Caco-2 (cell line): ENCODE measurements at regions not wholly inside any gene's neighbourhood (a gene's known extent, or its start where the extent isn't known, plus 50 kb on each side); places are given as distances from the start of the nearest gene placed in this dataset.

Experiments
- BruUV-seq: library from RNA; stranded (reverse); fragments of 400-500 nt; replicated peaks from 2 replicates; lab custom pipeline; 2021; lab: Mats Ljungman, UMichigan
- CTCF ChIA-PET: fragments of 300-600 bp; sonication (Branson Sonifier 250); formaldehyde crosslinking; loops from one replicate; lab custom pipeline; 2022; ENCODE audit warnings: antibody characterized with exemption; lab: Charles Lee
- POLR2A ChIA-PET: fragments of 300-600 bp; sonication (Branson Sonifier 250); formaldehyde crosslinking; loops from one replicate; lab custom pipeline; 2022; ENCODE audit warnings: antibody characterized with exemption; lab: Charles Lee
- DNase-seq, 2 experiments: peaks; one replicate each; pipeline versions ENCODE4 v3.0.0 to v3.0.0-alpha.2; 2020 to 2022
- H3K27me3 ChIP-seq: replicated peaks from 2 replicates; pipeline ENCODE4 v1.6.0; 2011; ENCODE audit warnings: low read length; ENCODE audit not compliant: control insufficient read depth, insufficient read depth
- H3K36me3 ChIP-seq: 2 replicates; pipeline ENCODE4 v1.5.1; 2011; ENCODE audit warnings: low read length; ENCODE audit not compliant: control insufficient read depth, insufficient read depth
- H3K4me1 ChIP-seq: fragments of 250-450 bp; sonication (Bioruptor Pico); 2 replicates; pipeline ENCODE4 v1.5.1; 2020; ENCODE audit warnings: mild to moderate bottlenecking
- H3K4me3 ChIP-seq: 2 replicates; pipeline ENCODE4 v1.5.1; 2011; ENCODE audit warnings: low read depth, mild to moderate bottlenecking, control low read depth, low read length
- H3K9me3 ChIP-seq: fragments of 250-450 bp; sonication (Bioruptor Pico); 2 replicates; pipeline ENCODE4 v1.5.1; 2020; ENCODE audit warnings: mild to moderate bottlenecking, moderate library complexity
- H3K27ac Mint-ChIP-seq: one replicate; pipeline ENCODE4 v1.8.0; 2022; ENCODE audit warnings: mixed read lengths; ENCODE audit not compliant: unreplicated experiment
- H3K27me3 Mint-ChIP-seq: one replicate; pipeline ENCODE4 v1.8.0; 2022; ENCODE audit warnings: mixed read lengths; ENCODE audit not compliant: insufficient read depth, unreplicated experiment
- H3K36me3 Mint-ChIP-seq: one replicate; pipeline ENCODE4 v1.8.0; 2022; ENCODE audit warnings: mild to moderate bottlenecking, mixed read lengths; ENCODE audit not compliant: insufficient read depth, unreplicated experiment
- H3K4me1 Mint-ChIP-seq: one replicate; pipeline ENCODE4 v1.8.0; 2022; ENCODE audit warnings: low read depth, mixed read lengths; ENCODE audit not compliant: unreplicated experiment
- H3K4me3 Mint-ChIP-seq: one replicate; pipeline ENCODE4 v1.8.0; 2022; ENCODE audit warnings: mild to moderate bottlenecking, moderate library complexity, mixed read lengths; ENCODE audit not compliant: unreplicated experiment
- H3K9me3 Mint-ChIP-seq: one replicate; pipeline ENCODE4 v1.8.0; 2022; ENCODE audit warnings: mixed read lengths; ENCODE audit not compliant: unreplicated experiment
- CTCF ChIP-seq, 2 experiments: fragments of 200-600 bp in 1 of 2; IDR thresholded peaks; 1 replicate in 1 of 2; 2 replicates in 1 of 2; pipeline versions ENCODE4 v1.5.1 to v1.8.0; 2011 to 2022; ENCODE audit warnings: antibody characterized with exemption in 1 of 2, control low read depth in 1 of 2, inconsistent platforms in 1 of 2, low read depth in 1 of 2, low read length in 1 of 2, mild to moderate bottlenecking in 1 of 2, moderate library complexity in 1 of 2; ENCODE audit not compliant: insufficient read depth in 1 of 2, severe bottlenecking in 1 of 2, unreplicated experiment in 1 of 2
- intact Hi-C: fragments of 100-400 bp; cut with micrococcal nuclease; formaldehyde crosslinking; loops from one replicate; pipeline ENCODE4 v1.10.0; 2022; ENCODE audit not compliant: unreplicated experiment

- POLR2A ChIA-PET: no interaction called here
- intact Hi-C loops: no loop called here
- no peak for TF ChIP-seq CTCF (IDR thresholded peaks at IDR 0.05; ENCODE audit: insufficient read depth in 1 of 2, low read depth in 1 of 2, low read length in 1 of 2, severe bottlenecking in 1 of 2, unreplicated experiment in 1 of 2)
Measured at GRCh38 chr7:133180717-133181116, 72.2 kb upstream of the EXOC4 start.

DNA sequence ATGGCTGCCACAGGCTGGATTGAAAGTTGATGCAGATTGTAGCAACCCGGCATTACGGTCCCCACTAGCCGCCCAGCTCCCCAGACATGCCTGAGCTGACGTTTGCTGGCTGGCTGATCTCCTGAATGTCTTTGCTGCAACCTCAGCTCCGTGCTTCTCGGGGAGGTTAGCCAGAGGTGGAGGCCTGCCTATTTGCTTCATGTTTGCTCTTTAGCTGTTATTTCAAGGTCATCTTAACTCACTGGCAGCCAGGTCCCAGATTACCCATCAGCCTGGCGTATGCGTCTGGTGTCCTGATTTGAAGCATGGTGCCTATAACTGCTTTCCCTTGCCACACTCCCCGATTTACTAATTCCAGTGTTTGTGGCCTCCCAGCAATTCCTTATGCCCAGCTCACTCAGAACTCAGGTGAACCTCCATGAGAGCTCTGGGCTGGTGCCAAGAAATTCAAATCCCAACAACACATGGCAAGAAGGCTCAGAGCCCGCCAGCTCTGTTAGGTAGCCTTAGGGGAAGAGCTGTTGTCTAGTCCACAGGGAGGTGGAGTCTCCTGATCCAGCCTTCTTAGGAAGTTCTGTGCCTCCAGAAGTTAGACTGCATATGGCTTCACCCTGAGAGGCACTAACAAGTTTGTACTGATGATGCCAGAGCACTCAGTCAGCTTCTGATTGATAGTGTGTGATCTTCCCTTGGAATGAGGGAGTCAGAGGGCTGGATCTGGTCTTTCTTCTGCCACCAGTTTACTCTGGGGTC is 69.7 kb upstream of the EXOC4 start:
- Histone ChIP-seq H3K27me3 (no peaks in the 10 kb centered on the region), H3K9me3 (no peaks in the 10 kb centered on the region), H3K4me1 (no peaks in the 10 kb centered on the region), H3K36me3 (no peaks in the 10 kb centered on the region), H3K4me3 (no peak overlapping the region)
- no peak overlapping the region for H3K27ac Mint-ChIP-seq
- POLR2A ChIA-PET: no interaction called here
- BruUV-seq: no TSS peak
- no peak overlapping the region for H3K4me3 Mint-ChIP-seq
- TF ChIP-seq CTCF (IDR thresholded peaks at IDR 0.05; ENCODE audit: insufficient read depth in 1 of 2, low read depth in 1 of 2, low read length in 1 of 2, severe bottlenecking in 1 of 2, unreplicated experiment in 1 of 2): no peak
- intact Hi-C loops: no loop called here
- H3K27me3 Mint-ChIP-seq: peaks cover 12% of the 10 kb centered on the region
- CTCF ChIA-PET: no interaction called here
- H3K4me1 Mint-ChIP-seq: no peaks in the 10 kb centered on the region
- no peak for DNase-seq
- no peaks in the 10 kb centered on the region for H3K36me3 Mint-ChIP-seq
- H3K9me3 Mint-ChIP-seq: no peaks in the 10 kb centered on the region

More at GRCh38 chr7:133180717-133181116, 72.2 kb upstream of the EXOC4 start:
- no peaks in the 10 kb centered on the region for H3K36me3 ChIP-seq
- CTCF ChIA-PET: interaction anchor here (0.9 kb wide), 1 partner anchor 254 kb away, joined by 3 read pairs; no protein-coding TSS in a partner anchor
- no TSS peak for BruUV-seq
- no peak overlapping the region for H3K4me3 ChIP-seq
- Mint-ChIP-seq H3K27ac (no peak overlapping the region), H3K9me3 (no peaks in the 10 kb centered on the region), H3K4me3 (no peak overlapping the region), H3K27me3 (peaks cover 10% of the 10 kb centered on the region), H3K36me3 (no peaks in the 10 kb centered on the region), H3K4me1 (no peaks in the 10 kb centered on the region)
- H3K4me1 ChIP-seq: no peaks in the 10 kb centered on the region
- no peak for DNase-seq
- H3K9me3 ChIP-seq: no peaks in the 10 kb centered on the region
- H3K27me3 ChIP-seq: no peaks in the 10 kb centered on the region

DNA sequence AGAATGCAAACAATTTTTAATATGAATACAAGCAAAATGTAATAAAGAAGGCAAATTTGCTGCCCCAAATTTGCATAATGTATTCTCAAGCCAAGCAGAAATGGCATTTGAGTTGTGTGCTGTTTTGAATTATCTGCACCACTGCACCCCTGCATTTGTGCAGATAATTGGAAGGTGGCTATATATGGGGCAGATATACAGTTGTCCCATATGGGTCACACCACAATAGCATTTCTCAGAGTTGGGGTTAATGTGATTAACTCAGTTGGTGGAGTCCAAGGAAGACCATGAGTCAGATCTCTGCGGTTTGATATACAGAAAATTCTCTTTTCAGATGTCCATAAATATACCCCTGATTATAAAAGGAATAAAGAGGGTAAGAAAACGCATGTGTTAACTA is 68.9 kb upstream of the EXOC4 start:
- no peaks in the 10 kb centered on the region for H3K27me3 ChIP-seq
- no peaks in the 10 kb centered on the region for H3K9me3 ChIP-seq
- no peaks in the 10 kb centered on the region for H3K36me3 ChIP-seq
- no peak for DNase-seq
- Mint-ChIP-seq H3K4me3 (no peak overlapping the region), H3K36me3 (no peaks in the 10 kb centered on the region), H3K4me1 (no peaks in the 10 kb centered on the region), H3K27ac (no peak overlapping the region), H3K9me3 (no peaks in the 10 kb centered on the region), H3K27me3 (peaks cover 9% of the 10 kb centered on the region)
- no peak for TF ChIP-seq CTCF (IDR thresholded peaks at IDR 0.05; ENCODE audit: insufficient read depth in 1 of 2, low read depth in 1 of 2, low read length in 1 of 2, severe bottlenecking in 1 of 2, unreplicated experiment in 1 of 2)
- intact Hi-C loops: no loop called here
- no peaks in the 10 kb centered on the region for H3K4me1 ChIP-seq
- H3K4me3 ChIP-seq: no peak overlapping the region
- BruUV-seq: no TSS peak
- ChIA-PET CTCF (no interaction called here), POLR2A (no interaction called here)
